Fibroblast of skin of abdomen (primary cell): ENCODE measurements at regions not wholly inside any gene's neighbourhood (a gene's known extent, or its start where the extent isn't known, plus 50 kb on each side); places are given as distances from the start of the nearest gene placed in this dataset.

Experiments
- DNase-seq: peaks from one replicate; pipeline ENCODE4 v3.0.0-alpha.2; 2013

DNA sequence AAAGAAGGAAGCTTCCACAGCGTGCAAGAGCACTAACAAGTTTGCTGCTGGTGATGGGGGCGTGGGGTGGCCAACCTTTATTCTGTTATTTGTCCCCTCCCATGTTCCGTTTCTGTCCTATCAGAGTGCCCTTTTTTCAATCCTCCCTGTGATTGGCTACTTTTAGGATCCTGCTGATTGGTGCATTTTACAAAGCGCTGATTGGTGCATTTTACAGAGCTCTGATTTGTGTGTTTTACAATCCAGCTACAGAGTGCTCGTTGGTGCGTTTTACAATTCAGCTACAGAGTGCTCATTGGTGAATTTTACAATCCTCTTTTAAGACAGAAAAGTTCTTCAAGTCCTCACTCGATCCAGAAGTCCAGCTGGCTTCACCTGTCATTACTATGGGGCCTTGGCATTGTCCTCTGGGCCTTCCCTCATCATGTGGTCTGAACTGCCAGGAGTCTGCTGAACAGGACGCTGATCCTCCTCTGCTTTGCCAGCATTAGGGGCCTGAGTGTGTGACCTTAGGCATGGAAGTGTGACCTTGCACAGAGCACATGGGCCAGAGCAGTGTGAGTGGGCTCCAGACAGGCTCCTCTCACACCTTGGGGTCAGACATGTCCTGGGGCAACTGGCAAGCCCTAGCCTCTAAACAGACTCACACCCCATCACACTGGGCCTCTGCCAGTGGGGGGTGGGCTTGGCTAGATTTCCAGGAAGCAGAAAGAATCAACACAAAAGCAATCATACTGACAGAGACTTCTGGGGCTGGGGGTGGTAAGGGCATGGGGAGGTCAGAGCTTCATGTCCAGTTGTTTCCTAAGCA lies 167.4 kb downstream of the PTPN20 start:
- no peak for DNase-seq

DNA sequence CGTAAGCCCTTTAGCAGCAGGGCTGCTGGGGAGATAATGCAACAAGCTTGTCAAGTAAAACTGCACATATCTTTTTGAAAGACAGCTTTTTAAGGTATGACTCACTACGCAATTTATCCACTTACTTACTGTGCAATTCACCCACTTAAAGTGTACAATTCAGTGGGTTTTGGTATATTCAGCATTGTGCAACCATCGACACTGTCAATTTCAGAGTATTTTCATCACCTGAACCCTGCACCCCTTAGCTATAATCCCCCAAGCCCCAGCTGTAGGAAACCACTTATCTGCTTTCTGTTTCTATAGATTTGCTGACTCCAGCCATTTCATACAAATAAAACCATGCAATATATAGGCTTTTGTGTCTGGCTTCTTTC lies 168.0 kb downstream of the PTPN20 start:
- DNase-seq: peak; percentile 48

GRCh38 chr10:47081264-47081663 lies 170.0 kb downstream of the PTPN20 start:
- no peak for DNase-seq

DNA sequence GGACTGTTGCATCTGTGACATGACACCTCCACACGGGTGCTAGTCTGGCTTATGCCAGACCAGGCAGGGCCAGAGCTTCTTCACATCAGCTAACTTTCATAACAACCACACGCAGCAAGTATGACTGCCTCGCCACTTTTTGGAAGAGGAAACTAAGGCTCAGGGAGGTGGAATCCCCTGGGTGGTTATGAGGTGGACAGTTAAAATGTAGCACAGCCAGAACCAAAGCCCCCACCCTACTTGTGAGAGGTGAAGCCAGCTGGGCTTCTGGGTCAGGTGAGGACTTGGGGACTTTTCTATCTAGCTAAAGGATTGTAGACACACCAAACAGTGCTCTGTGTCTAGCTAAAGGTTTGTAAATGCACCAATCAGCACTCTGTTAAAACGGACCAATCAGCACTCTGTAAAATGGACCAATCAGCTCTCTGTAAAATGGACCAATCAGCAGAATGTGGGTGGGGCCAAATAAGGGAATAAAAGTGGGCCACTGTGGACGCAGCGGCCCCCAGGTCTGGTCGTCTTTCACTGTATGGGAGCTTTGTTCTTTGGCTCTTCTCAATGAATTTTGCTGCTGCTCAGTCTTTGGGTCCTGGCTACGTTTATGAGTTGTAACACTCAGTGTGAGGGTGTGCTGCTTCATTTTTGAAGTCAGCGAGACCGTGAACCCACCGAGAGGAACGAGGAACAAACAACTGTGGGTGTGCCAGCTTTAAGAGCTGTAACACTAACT lies 171.0 kb downstream of the PTPN20 start:
- no peak for DNase-seq

- DNase-seq: no peak
Observed at GRCh38 chr10:47087667-47088066, 176.4 kb downstream of the PTPN20 start.

DNA sequence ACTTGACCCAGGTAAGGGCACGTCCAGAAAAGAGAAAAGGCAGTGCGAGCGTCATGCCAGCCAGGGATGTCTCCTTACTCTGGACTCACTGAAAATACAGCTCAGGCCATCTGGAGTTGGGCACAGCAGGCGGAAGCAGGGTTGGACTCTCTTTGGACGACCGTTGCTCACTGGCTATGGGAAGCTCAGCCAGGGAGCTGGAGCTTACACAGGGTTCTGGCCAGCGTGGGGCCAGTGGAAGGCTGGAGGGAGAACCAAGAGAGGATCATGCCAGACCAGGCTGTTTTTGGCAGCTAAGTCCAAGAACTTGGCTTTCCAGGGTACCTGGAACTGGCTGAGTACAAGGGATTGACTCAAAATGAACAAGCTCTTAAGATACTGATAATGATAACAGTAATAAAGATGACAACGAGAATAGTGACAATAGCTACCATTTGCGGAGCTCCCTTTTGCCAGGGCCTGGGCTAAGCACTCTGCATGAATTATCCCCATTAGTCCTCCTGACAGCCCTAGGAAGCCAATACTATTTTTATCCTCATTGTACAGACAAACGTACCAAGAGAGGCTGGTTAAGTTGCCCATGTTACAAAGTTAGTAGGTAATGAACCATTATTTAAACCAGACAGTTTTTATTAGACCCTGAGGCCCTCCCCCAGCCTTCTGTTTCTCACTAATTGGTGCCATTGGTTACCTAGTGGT lies 177.6 kb downstream of the PTPN20 start:
- no peak for DNase-seq

GRCh38 chr10:47090042-47090441 lies 178.8 kb downstream of the PTPN20 start:
- DNase-seq: no peak

DNA sequence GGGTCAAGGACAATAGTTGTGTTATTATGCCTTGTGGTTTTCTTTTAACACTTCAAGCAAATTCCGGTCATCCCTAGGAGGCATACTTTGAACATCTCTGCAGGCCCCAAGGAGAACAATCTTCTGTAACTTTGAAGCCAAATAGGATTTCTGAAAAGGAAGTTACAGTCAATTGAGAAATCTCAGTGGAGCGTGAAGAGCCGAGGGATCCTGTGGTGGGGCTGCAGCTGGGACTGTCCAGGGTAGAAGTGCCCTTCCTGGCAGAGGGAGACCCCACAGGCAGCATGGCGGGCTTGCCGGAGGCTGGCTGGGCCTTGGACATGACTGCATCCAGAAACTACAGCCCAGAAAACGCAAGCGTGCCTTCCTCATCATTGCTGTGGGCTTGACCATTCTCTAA lies 179.7 kb downstream of the PTPN20 start:
- DNase-seq: no peak

DNA sequence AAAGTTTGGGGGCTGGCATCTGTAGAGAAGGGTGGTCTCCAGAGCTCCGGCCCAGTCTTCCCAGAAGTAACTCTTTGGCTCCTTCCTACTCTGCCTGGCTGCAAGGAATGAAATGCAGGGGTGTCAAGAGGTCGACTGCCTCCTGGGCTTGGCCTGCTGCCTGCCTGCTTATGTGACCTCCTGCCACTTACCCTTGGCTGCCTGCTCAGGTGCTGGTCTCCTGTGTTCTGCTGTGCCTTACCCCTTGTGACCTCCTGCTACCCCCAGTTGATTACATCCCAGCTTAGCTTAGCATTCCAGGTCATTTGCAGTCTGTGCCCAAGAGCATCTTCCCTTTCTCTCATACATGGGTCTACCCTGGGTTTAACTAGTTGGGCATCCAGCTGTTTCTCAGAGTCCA lies 180.2 kb downstream of the PTPN20 start:
- DNase-seq: no peak

DNA sequence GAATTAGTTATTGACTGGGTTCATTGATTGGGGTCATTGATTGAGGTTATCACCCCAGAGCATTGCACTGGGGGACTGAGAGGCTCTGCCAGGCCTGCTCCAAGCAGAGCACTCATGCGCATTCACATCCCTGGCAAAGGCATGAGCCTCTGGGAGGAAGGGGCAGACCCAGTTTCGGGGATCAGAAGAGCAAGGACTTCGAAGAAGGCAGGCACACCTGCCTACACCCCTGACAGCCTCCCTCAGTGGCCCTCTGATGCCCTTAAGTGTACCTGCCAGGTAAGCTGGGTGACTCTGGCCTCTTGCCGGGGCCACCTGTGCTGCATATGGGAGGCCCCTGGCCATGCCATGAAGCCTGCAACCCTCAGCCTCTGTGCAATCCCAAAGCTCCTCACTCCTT lies 181.1 kb downstream of the PTPN20 start:
- DNase-seq: no peak

DNA sequence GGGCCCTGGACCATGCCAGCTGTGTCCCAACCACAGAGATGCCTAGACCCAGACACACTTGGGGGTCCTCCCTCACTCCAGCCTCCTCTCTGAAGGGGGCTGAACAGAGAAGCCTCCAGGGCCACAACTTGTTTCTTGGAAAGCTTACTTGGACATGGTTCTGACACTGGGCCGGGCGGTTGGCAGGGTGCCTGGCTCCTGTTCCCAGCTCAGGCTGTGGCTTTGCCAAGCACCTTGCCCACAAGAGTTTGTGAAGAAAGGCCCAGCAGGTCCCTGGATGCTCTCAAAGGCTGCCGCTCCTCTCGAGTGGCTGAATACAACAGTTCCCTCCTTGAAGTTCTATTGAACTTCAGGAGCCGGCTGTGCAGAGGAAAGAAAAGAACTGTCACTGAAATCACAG lies 181.6 kb downstream of the PTPN20 start:
- no peak for DNase-seq

DNA sequence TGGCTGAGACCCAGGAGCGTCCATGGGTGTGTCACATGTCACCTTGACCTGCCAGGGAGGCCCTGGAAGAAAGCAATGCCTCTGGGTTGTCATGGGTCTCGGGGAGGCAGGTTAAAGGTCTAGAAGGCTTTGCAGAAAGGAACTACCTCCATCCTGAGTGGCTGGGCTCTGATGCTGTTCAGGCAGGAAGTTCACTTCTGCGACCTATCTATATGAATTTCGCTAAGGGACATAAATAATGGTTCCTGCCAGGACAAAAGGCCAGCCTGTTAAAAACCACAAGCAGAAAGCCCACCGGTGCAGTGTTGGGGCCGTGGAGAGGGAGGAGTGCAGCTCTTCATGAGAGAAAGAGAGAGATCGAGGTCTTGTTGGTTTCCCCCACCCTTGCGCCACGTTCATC lies 182.9 kb downstream of the PTPN20 start:
- no peak for DNase-seq

DNA sequence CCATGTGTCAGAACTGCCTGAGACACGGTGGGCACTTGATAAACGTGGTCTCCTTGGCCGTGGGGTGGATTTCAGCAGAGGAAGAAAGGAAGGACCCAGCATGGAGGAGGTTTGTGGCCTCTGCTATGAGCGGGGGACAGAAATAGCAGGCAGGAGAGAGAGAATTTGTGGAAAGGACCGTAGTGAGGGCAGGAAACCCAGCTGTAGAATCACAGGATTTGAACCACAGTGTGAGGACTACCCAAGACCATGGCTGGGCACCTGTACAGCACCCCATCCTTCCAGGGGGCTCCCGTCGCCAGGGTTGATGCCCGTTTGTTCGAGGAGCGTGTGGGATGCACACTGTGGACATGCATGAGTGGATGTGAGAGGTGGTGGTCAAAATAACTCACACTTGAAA lies 183.4 kb downstream of the PTPN20 start:
- DNase-seq: no peak

GRCh38 chr10:47095211-47095610 lies 184.0 kb downstream of the PTPN20 start:
- DNase-seq: no peak

DNA sequence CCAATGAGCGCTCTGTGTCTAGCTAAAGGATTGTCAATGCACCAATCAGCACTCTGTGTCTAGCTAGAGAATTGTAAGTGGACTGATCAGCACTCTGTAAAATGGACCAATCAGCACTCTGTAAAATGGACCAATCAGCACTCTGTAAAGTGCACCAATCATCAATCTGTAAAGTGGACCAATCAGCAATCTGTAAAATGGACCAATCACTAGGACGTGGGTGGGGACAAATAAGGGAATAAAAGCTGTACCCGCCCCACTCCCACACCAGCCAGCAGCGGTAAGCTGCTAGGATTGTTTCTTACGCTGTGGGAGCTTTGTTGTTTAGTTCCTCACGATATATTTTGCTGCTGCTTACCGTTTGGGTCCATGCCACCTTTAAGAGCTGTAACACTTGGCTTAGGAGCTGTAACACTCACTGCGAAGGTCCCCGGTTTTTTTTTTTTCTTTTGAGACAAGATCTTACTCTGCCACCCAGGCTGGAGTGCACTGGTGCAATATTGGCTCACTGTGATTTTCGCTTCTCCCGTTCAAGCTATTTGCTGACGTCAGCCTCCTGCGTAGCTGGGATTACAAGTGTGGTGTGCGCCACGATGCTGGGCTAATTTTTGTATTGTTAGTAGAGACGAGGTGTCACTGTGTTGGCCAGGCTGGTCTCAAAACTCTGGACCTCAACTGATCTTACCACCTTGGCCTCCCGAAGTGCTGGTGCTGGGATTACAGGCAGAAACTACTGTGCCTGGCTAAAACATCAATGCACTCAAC lies 184.8 kb downstream of the PTPN20 start:
- DNase-seq: no peak

DNA sequence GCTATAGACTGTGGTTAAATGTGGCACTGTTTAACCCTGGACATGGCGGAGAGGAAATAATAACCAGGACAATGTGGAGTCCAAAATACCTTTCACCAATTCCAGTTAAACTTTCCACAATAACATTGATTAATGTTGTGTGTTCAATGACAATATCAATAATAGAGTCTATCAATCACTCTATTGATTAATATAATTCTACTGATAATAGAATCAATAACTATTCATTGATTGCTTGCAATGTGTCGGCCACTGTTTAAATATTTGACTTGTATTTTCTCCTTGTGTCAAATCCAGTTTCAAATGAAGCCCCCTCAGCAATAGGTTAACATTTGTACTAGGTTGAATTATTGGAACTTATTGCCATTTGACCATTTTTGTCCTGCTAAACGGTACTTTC lies 187.0 kb downstream of the PTPN20 start:
- no peak for DNase-seq

DNA sequence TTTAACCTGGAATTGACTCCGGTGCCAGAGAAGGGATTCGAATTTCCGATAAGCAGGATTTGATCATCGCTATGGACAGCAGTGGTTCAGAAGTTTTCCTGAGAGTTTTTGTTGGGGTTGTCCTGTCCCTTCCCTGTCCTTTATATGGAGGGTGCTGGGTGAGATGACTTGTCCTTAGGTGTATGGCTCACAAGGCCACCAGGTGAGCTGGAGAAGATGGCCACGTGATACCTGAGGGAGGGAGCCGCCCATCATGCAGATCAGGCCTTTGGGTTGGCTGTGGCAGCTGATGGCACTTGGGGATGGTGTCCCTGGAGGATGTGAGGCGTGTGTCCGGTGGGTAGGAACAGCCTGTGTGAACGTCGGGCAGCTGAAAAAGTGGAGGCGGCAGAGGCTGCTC lies 187.7 kb downstream of the PTPN20 start:
- no peak for DNase-seq

DNA sequence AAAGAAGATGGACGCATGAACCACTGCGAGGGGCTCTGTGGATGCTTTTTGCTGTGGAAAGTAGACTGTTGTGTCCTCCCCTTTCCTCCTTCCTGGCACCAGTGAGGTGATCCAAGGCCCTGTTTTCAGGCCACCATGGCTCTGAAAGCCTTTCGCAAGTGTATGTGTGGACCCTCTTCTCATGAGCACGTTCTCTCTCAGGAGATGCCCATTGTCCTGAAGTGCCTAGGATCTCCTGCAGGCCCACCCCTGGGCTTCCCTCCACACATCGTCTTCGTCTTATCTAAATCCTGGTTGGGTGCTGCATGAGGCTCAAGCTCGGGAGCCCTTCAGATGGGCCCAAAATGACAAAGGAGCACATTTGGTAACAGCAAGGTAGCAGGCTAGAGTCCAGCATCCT lies 188.2 kb downstream of the PTPN20 start:
- no peak for DNase-seq

DNA sequence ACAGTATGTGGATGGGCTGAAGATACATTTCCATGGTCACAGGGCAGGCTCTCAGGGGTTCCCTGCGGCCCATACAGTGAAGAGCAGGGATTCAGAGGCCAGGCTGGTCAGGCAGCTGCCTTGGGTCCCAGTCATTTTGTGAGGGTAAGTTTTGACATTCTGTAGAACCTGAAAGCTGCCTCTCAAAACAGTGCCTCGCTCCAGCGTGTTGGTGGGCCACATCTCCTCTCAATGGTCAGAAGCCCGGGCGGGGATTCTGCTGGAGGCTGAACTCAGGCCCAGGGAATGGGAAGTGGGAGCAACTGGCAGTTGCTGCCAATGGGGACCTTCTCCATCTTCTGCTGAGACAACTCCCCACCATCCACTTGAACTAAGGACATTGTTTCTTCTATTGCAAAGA lies 190.0 kb downstream of the PTPN20 start:
- DNase-seq: no peak

DNA sequence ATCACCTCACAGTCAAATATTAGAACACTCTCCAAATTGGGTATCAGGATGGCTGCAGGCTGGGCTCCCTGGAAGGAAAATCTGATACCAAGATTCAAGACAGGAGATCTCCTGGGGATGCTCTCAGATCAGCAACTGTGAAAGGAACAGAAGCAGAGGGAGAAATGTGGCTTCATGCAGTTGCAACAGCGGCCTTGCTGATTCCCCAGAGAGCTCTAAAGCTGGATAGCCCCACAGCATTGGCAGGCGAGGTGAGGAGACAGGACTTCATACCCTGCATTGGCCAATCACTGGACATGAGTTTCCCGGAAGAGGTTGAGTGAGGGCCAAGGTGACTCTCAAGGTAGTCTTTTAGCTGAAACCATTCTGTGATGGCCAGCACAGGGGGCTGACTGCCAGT lies 190.6 kb downstream of the PTPN20 start:
- no peak for DNase-seq

GRCh38 chr10:47104151-47104605 lies 192.9 kb downstream of the PTPN20 start:
- peak; percentile 46 for DNase-seq

GRCh38 chr10:47104786-47105385 lies 193.7 kb downstream of the PTPN20 start:
- no peak for DNase-seq
